Colonic mucosa (tissue), 4 donors: ENCODE measurements at regions not wholly inside any gene's neighbourhood (a gene's known extent, or its start where the extent isn't known, plus 50 kb on each side); places are given as distances from the start of the nearest gene placed in this dataset.

ENCODE experiments used
- DNase-seq: peaks from one replicate; pipeline ENCODE4 v3.0.0-alpha.2; 2020
- H3K27ac ChIP-seq: fragments of 200-600 bp; one replicate; pipeline ENCODE4 v1.8.0; 2021
- H3K27me3 ChIP-seq: fragments of 200-600 bp; one replicate; pipeline ENCODE4 v1.8.0; 2021
- H3K36me3 ChIP-seq: fragments of 200-600 bp; one replicate; pipeline ENCODE4 v1.8.0; 2021
- H3K4me1 ChIP-seq: fragments of 200-600 bp; one replicate; pipeline ENCODE4 v1.8.0; 2021; ENCODE audit warnings: mild to moderate bottlenecking
- H3K4me3 ChIP-seq: fragments of 200-600 bp; one replicate; pipeline ENCODE4 v1.8.0; 2021
- H3K9ac ChIP-seq, 2 donors: one replicate each; pipeline ENCODE4 v1.7.0; 2013; ENCODE audit warnings: control low read depth in 2 of 2, low read depth in 2 of 2, low read length in 2 of 2
- H3K9me3 ChIP-seq: fragments of 200-600 bp; one replicate; pipeline ENCODE4 v1.8.0; 2021
- CTCF ChIP-seq: fragments of 200-600 bp; IDR thresholded peaks from one replicate; pipeline ENCODE4 v1.8.0; 2022; ENCODE audit warnings: antibody characterized with exemption, mild to moderate bottlenecking
- intact Hi-C: fragments of 100-400 bp; cut with DNase I; formaldehyde crosslinking; loops from one replicate; pipeline ENCODE4 v1.14.1; 2022
- donor health status: healthy.
- donor health status: DM: no; HTN: no; CAD: no.
- donor health status: DM: no; HTN: no; CAD: no.

DNA sequence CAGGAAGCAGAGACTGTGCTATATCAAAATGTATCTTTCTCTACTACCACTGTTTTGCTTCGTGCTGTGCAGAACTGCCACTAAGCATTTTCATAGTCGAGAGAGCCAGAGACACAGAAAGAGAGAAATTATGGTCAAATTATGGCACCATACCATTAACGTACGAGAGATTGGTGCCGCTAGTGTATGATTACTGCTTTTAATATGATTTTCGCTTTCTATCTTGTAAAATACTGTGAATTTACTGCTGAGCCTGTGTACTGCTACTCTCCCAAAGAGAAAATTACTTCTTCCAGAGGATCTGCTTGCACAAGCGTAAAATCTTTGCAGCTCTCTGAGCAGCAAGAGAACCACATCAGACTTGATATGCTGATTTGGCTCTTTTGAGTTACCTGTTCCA is 71.1 kb upstream of the ZNF281 start:
- H3K27me3 ChIP-seq, result no peaks in the 10 kb centered on the region
- intact Hi-C loops, result loop anchor here (10.0 kb wide), 1 partner anchor 336 kb away; no protein-coding TSS in a partner anchor
- no peak overlapping the region for H3K9ac ChIP-seq
- no peaks in the 10 kb centered on the region for H3K4me1 ChIP-seq
- no peak for TF ChIP-seq CTCF
- no peak for DNase-seq
- no peaks in the 10 kb centered on the region for H3K36me3 ChIP-seq
- H3K4me3 ChIP-seq, result no peak overlapping the region
- no peaks in the 10 kb centered on the region for H3K9me3 ChIP-seq
- no peak overlapping the region for H3K27ac ChIP-seq

DNA sequence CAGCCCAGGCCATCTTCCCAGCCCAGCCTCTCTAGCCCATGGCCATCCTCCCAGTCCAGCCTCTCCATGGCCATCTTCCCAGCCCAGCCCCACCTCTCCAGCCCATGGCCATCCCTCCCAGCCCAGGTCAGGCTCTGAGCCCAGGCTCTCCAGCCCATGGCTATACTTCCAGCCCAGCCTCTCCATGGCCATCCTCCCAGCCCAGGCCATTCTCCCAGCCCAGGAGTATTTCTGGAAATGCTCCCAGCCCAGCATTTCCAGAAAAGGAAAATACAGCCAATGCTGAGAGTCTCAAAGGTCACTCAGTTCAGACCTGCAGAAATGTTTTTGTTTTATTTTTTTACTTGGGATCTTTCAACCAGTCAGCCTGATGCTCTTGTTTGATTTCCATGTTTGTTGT is 70.0 kb upstream of the ZNF281 start:
- DNase-seq, result no peak
- no peaks in the 10 kb centered on the region for H3K4me1 ChIP-seq
- no peak for TF ChIP-seq CTCF
- no peaks in the 10 kb centered on the region for H3K9me3 ChIP-seq
- H3K27me3 ChIP-seq, result no peaks in the 10 kb centered on the region
- no peaks in the 10 kb centered on the region for H3K36me3 ChIP-seq
- intact Hi-C loops, result loop anchor here (10.0 kb wide), 1 partner anchor 335 kb away; no protein-coding TSS in a partner anchor
- H3K27ac ChIP-seq, result no peak overlapping the region
- no peak overlapping the region for H3K4me3 ChIP-seq
- H3K9ac ChIP-seq, result no peak overlapping the region

GRCh38 chr1:200478945-200479558 is 69.2 kb upstream of the ZNF281 start:
- Histone ChIP-seq H3K27ac (no peak overlapping the region), H3K36me3 (no peaks in the 10 kb centered on the region), H3K9me3 (no peaks in the 10 kb centered on the region), H3K4me3 (no peak overlapping the region), H3K4me1 (no peaks in the 10 kb centered on the region), H3K27me3 (no peaks in the 10 kb centered on the region), H3K9ac (no peak overlapping the region)
- no peak for DNase-seq
- TF ChIP-seq CTCF, result no peak
- intact Hi-C loops, result no loop called here

- H3K9me3 ChIP-seq, result no peaks in the 10 kb centered on the region
- intact Hi-C loops, result no loop called here
- no peak overlapping the region for H3K9ac ChIP-seq
- no peaks in the 10 kb centered on the region for H3K27me3 ChIP-seq
- no peak for TF ChIP-seq CTCF
- H3K4me3 ChIP-seq, result no peak overlapping the region
- no peak overlapping the region for H3K27ac ChIP-seq
- no peaks in the 10 kb centered on the region for H3K4me1 ChIP-seq
- H3K36me3 ChIP-seq, result no peaks in the 10 kb centered on the region
- no peak for DNase-seq
Measured at GRCh38 chr1:200478239-200478623, 68.4 kb upstream of the ZNF281 start.

GRCh38 chr1:200474633-200475032 is 64.8 kb upstream of the ZNF281 start:
- no peak for TF ChIP-seq CTCF
- Histone ChIP-seq H3K9me3 (no peaks in the 10 kb centered on the region), H3K4me1 (no peaks in the 10 kb centered on the region), H3K4me3 (no peak overlapping the region), H3K27me3 (no peaks in the 10 kb centered on the region), H3K27ac (no peak overlapping the region), H3K36me3 (no peaks in the 10 kb centered on the region), H3K9ac (no peak overlapping the region)
- DNase-seq, result no peak
- intact Hi-C loops, result no loop called here
